CD4-positive, alpha-beta T cell treated with Interleukin-6 at 100 ng/mL for 8 hours (primary cell): ENCODE measurements at regions not wholly inside any gene's neighbourhood (a gene's known extent, or its start where the extent isn't known, plus 50 kb on each side); places are given as distances from the start of the nearest gene placed in this dataset.

Experiments
- DNase-seq: peaks from one replicate; pipeline ENCODE4 v3.0.0-alpha.2; 2020; ENCODE audit warnings: mixed read lengths, low spot score

- no peak for DNase-seq
Measured at GRCh38 chr3:124178531-124178930, 186.6 kb upstream of the ROPN1 start.

GRCh38 chr3:124200407-124200806 lies 208.5 kb upstream of the ROPN1 start:
- DNase-seq, result no peak

- no peak for DNase-seq
Measured at GRCh38 chr3:124201226-124201625, 209.3 kb upstream of the ROPN1 start.

GRCh38 chr3:124201786-124202185 lies 209.9 kb upstream of the ROPN1 start:
- no peak for DNase-seq

- DNase-seq, result no peak
Measured at GRCh38 chr3:124202754-124203153, 210.8 kb upstream of the ROPN1 start.

- DNase-seq, result no peak
Measured at GRCh38 chr3:124203292-124203691, 211.4 kb upstream of the ROPN1 start.

- DNase-seq, result no peak
Measured at GRCh38 chr3:124206225-124207055, 214.5 kb upstream of the ROPN1 start.

GRCh38 chr3:124207077-124207476 lies 215.2 kb upstream of the ROPN1 start:
- no peak for DNase-seq

GRCh38 chr3:124207873-124208485 lies 216.1 kb upstream of the ROPN1 start:
- no peak for DNase-seq

GRCh38 chr3:124209426-124209825 lies 217.5 kb upstream of the ROPN1 start:
- no peak for DNase-seq

- no peak for DNase-seq
Measured at GRCh38 chr3:124210899-124211298, 219.0 kb upstream of the ROPN1 start.

- no peak for DNase-seq
Measured at GRCh38 chr3:124213641-124214040, 221.7 kb upstream of the ROPN1 start.

- no peak for DNase-seq
Measured at GRCh38 chr3:124217542-124217941, 225.6 kb upstream of the ROPN1 start.

GRCh38 chr3:124221422-124221821 lies 229.5 kb upstream of the ROPN1 start:
- DNase-seq, result no peak

GRCh38 chr3:124223853-124224252 lies 231.9 kb upstream of the ROPN1 start:
- DNase-seq, result no peak

- no peak for DNase-seq
Measured at GRCh38 chr3:124227150-124227630, 235.3 kb upstream of the ROPN1 start.

- no peak for DNase-seq
Measured at GRCh38 chr3:124229420-124229819, 237.5 kb upstream of the ROPN1 start.

- no peak for DNase-seq
Measured at GRCh38 chr3:124229836-124230235, 237.9 kb upstream of the ROPN1 start.

- no peak for DNase-seq
Measured at GRCh38 chr3:124230432-124230831, 238.5 kb upstream of the ROPN1 start.

- DNase-seq, result no peak
Measured at GRCh38 chr3:124230998-124231397, 239.1 kb upstream of the ROPN1 start.

- no peak for DNase-seq
Measured at GRCh38 chr3:124234852-124235252, 242.9 kb upstream of the ROPN1 start.

GRCh38 chr3:124235446-124235845 lies 243.5 kb upstream of the ROPN1 start:
- no peak for DNase-seq

- no peak for DNase-seq
Measured at GRCh38 chr3:124243177-124243859, 251.4 kb upstream of the ROPN1 start.
